ENCODE measurements at regions not wholly inside any gene's neighbourhood (a gene's known extent, or its start where the extent isn't known, plus 50 kb on each side); places are given as distances from the start of the nearest gene placed in this dataset.
"Not testable (repeated sequence)": the region's sequence is repeated elsewhere in the genome, so short reads cannot be mapped to it uniquely, and the experiment has no call there.

GRCh38 chr14:43706900-43707299, 800.2 kb downstream of the FSCB start:
- TF ChIP-seq, protein P1, sequence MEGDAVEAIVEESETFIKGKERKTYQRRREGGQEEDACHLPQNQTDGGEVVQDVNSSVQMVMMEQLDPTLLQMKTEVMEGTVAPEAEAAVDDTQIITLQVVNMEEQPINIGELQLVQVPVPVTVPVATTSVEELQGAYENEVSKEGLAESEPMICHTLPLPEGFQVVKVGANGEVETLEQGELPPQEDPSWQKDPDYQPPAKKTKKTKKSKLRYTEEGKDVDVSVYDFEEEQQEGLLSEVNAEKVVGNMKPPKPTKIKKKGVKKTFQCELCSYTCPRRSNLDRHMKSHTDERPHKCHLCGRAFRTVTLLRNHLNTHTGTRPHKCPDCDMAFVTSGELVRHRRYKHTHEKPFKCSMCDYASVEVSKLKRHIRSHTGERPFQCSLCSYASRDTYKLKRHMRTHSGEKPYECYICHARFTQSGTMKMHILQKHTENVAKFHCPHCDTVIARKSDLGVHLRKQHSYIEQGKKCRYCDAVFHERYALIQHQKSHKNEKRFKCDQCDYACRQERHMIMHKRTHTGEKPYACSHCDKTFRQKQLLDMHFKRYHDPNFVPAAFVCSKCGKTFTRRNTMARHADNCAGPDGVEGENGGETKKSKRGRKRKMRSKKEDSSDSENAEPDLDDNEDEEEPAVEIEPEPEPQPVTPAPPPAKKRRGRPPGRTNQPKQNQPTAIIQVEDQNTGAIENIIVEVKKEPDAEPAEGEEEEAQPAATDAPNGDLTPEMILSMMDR (IDR thresholded peaks at IDR 0.05; ENCODE audit: low read depth, low read length): no peak
- Histone ChIP-seq H3K27me3 (no peaks in the 10 kb centered on the region), H3K4me3 (ENCODE audit: low read depth, low read length) (no peak overlapping the region), H3K9me3 (no peaks in the 10 kb centered on the region), H3K4me1 (no peaks in the 10 kb centered on the region), H3K36me3 (no peaks in the 10 kb centered on the region)
- DNase-seq: no peak

DNA sequence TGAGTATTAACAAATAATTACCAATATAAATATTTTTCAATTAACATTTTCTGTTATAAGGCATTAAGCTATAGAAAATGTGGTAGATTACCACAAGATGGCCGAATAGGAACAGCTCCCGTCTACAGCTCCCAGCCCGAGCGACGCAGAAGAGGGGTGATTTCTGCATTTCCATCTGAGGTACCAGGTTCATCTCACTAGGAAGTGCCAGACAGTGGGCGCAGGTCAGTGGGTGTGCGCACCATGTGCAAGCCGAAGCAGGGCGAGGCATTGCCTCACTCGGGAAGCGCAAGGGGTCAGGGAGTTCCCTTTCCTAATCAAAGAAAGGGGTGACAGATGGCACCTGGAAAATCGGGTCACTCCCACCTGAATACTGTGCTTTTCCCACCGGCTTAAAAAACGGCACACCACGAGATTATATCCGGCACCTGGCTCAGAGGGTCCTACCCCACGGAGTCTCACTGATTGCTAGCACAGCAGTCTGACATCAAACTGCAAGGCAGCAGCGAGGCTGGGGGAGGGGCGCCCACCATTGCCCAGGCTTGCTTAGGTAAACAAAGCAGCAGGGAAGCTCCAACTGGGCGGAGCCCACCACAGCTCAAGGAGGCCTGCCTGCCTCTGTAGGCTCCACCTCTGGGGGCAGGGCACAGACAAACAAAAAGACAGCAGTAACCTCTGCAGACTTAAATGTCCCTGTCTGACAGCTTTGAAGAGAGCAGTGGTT, 808.4 kb downstream of the FSCB start:
- not testable (repeated sequence) for H3K36me3 ChIP-seq; H3K4me3 ChIP-seq (ENCODE audit: low read depth, low read length); H3K27me3 ChIP-seq; H3K4me1 ChIP-seq; H3K9me3 ChIP-seq; DNase-seq

GRCh38 chr14:43697003-43697402, 810.1 kb downstream of the FSCB start:
- TF ChIP-seq, protein P1 (IDR thresholded peaks at IDR 0.05; ENCODE audit: low read depth, low read length): peak; percentile 10; the same call in 1 of the 2 replicates
- Histone ChIP-seq H3K9me3 (no peaks in the 10 kb centered on the region), H3K27me3 (no peaks in the 10 kb centered on the region), H3K4me1 (no peaks in the 10 kb centered on the region), H3K4me3 (ENCODE audit: low read depth, low read length) (no peak overlapping the region), H3K36me3 (no peaks in the 10 kb centered on the region)
- DNase-seq: no peak

DNA sequence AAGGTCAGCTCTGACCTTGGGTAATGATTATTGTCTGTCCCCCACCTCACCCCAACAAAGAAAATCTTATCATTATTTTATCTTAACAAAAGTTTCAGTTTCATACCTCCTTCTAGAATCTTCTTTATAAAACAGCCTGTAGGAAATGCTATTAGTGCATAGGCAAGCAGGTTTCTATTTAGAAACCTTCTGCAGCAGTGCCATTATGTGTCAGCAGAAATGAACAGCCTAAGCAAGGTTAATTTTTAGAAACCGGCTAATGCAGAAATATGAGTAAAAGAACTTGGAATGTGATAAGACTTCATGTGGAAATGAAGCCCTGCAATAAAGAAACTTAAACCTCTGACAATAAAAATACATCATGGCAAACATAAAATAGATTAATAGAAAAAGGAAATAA, 814.4 kb downstream of the FSCB start:
- H3K4me3 ChIP-seq (ENCODE audit: low read depth, low read length): no peak overlapping the region
- H3K4me1 ChIP-seq: no peaks in the 10 kb centered on the region
- no peaks in the 10 kb centered on the region for H3K36me3 ChIP-seq
- no peaks in the 10 kb centered on the region for H3K27me3 ChIP-seq
- H3K9me3 ChIP-seq: no peaks in the 10 kb centered on the region
- no peak for DNase-seq
- TF ChIP-seq, protein P1 (IDR thresholded peaks at IDR 0.05; ENCODE audit: low read depth, low read length): no peak

DNA sequence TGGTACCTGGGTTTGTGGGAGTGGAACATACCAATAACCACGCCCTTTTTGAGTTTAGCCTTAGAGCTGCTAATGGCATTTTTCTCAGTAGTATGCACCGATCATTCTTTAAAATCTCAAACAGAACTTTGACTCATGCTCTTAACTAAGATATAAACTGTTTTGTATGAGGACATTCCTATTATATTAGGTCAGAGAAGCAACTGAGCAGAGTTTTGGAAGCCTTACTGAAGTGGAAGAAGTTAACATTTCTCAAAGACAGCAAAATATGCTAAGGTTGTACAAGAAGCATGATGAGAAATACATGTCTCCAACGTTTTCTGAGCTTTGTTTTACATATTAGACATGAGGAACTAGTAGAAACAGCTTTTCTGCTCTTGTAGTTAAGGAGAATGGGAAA, 819.2 kb downstream of the FSCB start:
- no peaks in the 10 kb centered on the region for H3K36me3 ChIP-seq
- H3K4me1 ChIP-seq: no peaks in the 10 kb centered on the region
- no peaks in the 10 kb centered on the region for H3K27me3 ChIP-seq
- no peaks in the 10 kb centered on the region for H3K9me3 ChIP-seq
- TF ChIP-seq, protein P1 (IDR thresholded peaks at IDR 0.05; ENCODE audit: low read depth, low read length): no peak
- H3K4me3 ChIP-seq (ENCODE audit: low read depth, low read length): no peak overlapping the region
- DNase-seq: no peak

DNA sequence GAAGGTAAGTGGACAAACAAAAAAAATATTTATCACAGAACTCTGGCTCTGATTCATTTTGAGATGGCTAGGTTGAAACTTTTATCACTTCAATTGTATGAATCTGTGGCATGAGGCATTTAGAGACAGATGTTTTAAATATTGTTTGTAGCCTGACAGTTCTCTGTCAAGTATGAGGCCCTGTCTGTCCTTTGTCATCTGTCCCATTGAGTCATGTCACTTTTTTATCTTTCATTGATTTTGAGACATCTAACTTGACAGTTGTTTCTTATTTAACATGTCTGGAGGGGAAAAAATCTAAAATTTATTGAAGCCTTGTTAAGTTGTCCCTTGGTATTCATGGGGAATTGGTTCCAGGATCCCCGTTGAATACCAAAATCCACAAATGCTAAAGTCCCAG, 829.5 kb downstream of the FSCB start:
- Histone ChIP-seq H3K36me3 (no peaks in the 10 kb centered on the region), H3K4me1 (no peaks in the 10 kb centered on the region), H3K4me3 (ENCODE audit: low read depth, low read length) (no peak overlapping the region), H3K9me3 (no peaks in the 10 kb centered on the region), H3K27me3 (no peaks in the 10 kb centered on the region)
- TF ChIP-seq, protein P1 (IDR thresholded peaks at IDR 0.05; ENCODE audit: low read depth, low read length): no peak
- no peak for DNase-seq

All from BE2C (cell line).